SK-N-SH (cell line): ENCODE measurements at regions not wholly inside any gene's neighbourhood (a gene's known extent, or its start where the extent isn't known, plus 50 kb on each side); places are given as distances from the start of the nearest gene placed in this dataset.

Experiments
- CTCF ChIA-PET: fragments of 300-600, 350-600 bp; formaldehyde crosslinking; extraction: SDS; loops from one replicate; lab custom pipeline; 2021; lab: Yijun Ruan, JAX
- POLR2A ChIA-PET: fragments of 350-600 bp; sonication (Branson Sonifier 250); formaldehyde crosslinking; extraction: SDS; loops from one replicate; lab custom pipeline; 2020; ENCODE audit warnings: antibody characterized with exemption, inconsistent platforms; lab: Yijun Ruan, JAX
- DNase-seq: peaks from one replicate; pipeline ENCODE4 v3.0.0; 2012
- H2AFZ ChIP-seq: fragments of 200-600 bp; sonication (generic); 2 replicates; pipeline ENCODE4 v1.8.1; 2016; ENCODE audit warnings: antibody characterized with exemption, mild to moderate bottlenecking, low read depth
- H3F3A ChIP-seq: fragments of 200-600 bp; sonication (generic); replicated peaks from 2 replicates; pipeline ENCODE3; 2016; ENCODE audit warnings: antibody characterized with exemption, mild to moderate bottlenecking; ENCODE audit not compliant: insufficient read depth
- H3K27ac ChIP-seq, 2 experiments: fragments of 200-500 bp in 1 of 2; fragments of 200-600 bp in 1 of 2; sonication (Bioruptor generic) in 1 of 2; sonication (generic), shearing (Covaris generic) in 1 of 2; 2 replicates each; pipeline versions ENCODE4 v1.5.1 to v1.6.1; 2014 to 2016; ENCODE audit warnings: low read depth in 2 of 2, inconsistent platforms in 1 of 2, low read length in 1 of 2, mild to moderate bottlenecking in 1 of 2, mixed read lengths in 1 of 2
- H3K27me3 ChIP-seq: fragments of 200-600 bp; sonication (generic), shearing (Covaris generic); 2 replicates; pipeline ENCODE4 v1.6.1; 2016; ENCODE audit warnings: mixed run types; ENCODE audit not compliant: insufficient read depth
- H3K36me3 ChIP-seq, 2 experiments: fragments of 200-500 bp in 1 of 2; fragments of 200-600 bp in 1 of 2; sonication (Bioruptor generic) in 1 of 2; sonication (generic) in 1 of 2; replicated peaks in 1 of 2; 2 replicates each; pipeline versions ENCODE3 to v1.5.1; 2014 to 2016; ENCODE audit warnings: low read length in 1 of 2, mild to moderate bottlenecking in 1 of 2; ENCODE audit not compliant: insufficient read depth in 2 of 2, control insufficient read depth in 1 of 2
- H3K4me1 ChIP-seq, 2 experiments: fragments of 200-500 bp in 1 of 2; fragments of 200-600 bp in 1 of 2; sonication (Bioruptor generic) in 1 of 2; sonication (generic), shearing (Covaris generic) in 1 of 2; 2 replicates each; pipeline versions ENCODE4 v1.5.1 to v1.6.1; 2014 to 2016; ENCODE audit warnings: low read depth in 1 of 2, low read length in 1 of 2, mixed run types in 1 of 2; ENCODE audit not compliant: insufficient read depth in 2 of 2, control insufficient read depth in 1 of 2
- H3K4me2 ChIP-seq: fragments of 200-600 bp; sonication (generic), shearing (Covaris generic); 2 replicates; pipeline ENCODE4 v1.6.1; 2017; ENCODE audit warnings: mixed run types
- H3K4me3 ChIP-seq, 2 experiments: fragments of 200-500 bp in 1 of 2; fragments of 200-600 bp in 1 of 2; sonication (Bioruptor generic) in 1 of 2; sonication (generic), shearing (Covaris generic) in 1 of 2; 2 replicates each; pipeline versions ENCODE4 v1.5.1 to v1.8.1; 2014 to 2016; ENCODE audit warnings: low read depth in 2 of 2, inconsistent platforms in 1 of 2, low read length in 1 of 2, mild to moderate bottlenecking in 1 of 2, mixed read lengths in 1 of 2, moderate library complexity in 1 of 2
- H3K79me2 ChIP-seq: fragments of 200-600 bp; sonication (generic); 2 replicates; pipeline ENCODE4 v1.8.1; 2017; ENCODE audit warnings: mild to moderate bottlenecking; ENCODE audit not compliant: insufficient read depth
- H3K9ac ChIP-seq: fragments of 200-600 bp; sonication (generic); 2 replicates; pipeline ENCODE4 v1.6.1; 2017; ENCODE audit warnings: mixed run types
- H3K9me2 ChIP-seq: fragments of 200-600 bp; sonication (generic); 2 replicates; pipeline ENCODE4 v1.6.1; 2017; ENCODE audit warnings: mixed run types
- H3K9me3 ChIP-seq: fragments of 200-600 bp; sonication (generic); 2 replicates; pipeline ENCODE4 v1.6.1; 2017; ENCODE audit warnings: mixed run types, mild to moderate bottlenecking, moderate library complexity
- H4K20me1 ChIP-seq: fragments of 200-600 bp; sonication (generic); 2 replicates; pipeline ENCODE4 v1.6.1; 2017; ENCODE audit warnings: mild to moderate bottlenecking, mixed run types; ENCODE audit not compliant: insufficient read depth
- CHD2 ChIP-seq: fragments of 150-350 bp; IDR thresholded peaks from 2 replicates; pipeline ENCODE4 v1.6.1; 2018; ENCODE audit warnings: low read length; ENCODE audit not compliant: partially characterized antibody
- ELF1 ChIP-seq: IDR thresholded peaks from 2 replicates; pipeline ENCODE4 v1.4.0; 2012
- EZH2phosphoT487 ChIP-seq: fragments of 200-600 bp; sonication (generic); IDR thresholded peaks from 2 replicates; pipeline ENCODE4 v1.6.1; 2017; ENCODE audit warnings: low read depth, mixed run types, mild to moderate bottlenecking, antibody characterized with exemption, moderate library complexity, borderline replicate concordance
- FOXM1 ChIP-seq: IDR thresholded peaks from 2 replicates; pipeline ENCODE4 v1.4.0; 2012; ENCODE audit warnings: low read depth, mild to moderate bottlenecking
- GABPA ChIP-seq: IDR thresholded peaks from 2 replicates; pipeline ENCODE4 v1.4.0; 2012; ENCODE audit warnings: low read depth, mild to moderate bottlenecking
- GATA2 ChIP-seq: sonication (generic); formaldehyde crosslinking; IDR thresholded peaks from 2 replicates; pipeline ENCODE4 v1.5.0; 2020; ENCODE audit warnings: mild to moderate bottlenecking, missing genetic modification reagents
- MAX ChIP-seq: IDR thresholded peaks from 2 replicates; pipeline ENCODE4 v1.4.0; 2012; ENCODE audit warnings: low read depth
- PBX3 ChIP-seq: IDR thresholded peaks from 2 replicates; pipeline ENCODE4; 2012
- POLR2AphosphoS5 ChIP-seq: IDR thresholded peaks from 2 replicates; pipeline ENCODE4 v1.6.1; 2012; ENCODE audit warnings: low read depth, low read length
- RAD21 ChIP-seq: IDR thresholded peaks from 2 replicates; pipeline ENCODE4 v1.6.1; 2012; ENCODE audit warnings: mild to moderate bottlenecking, low read length
- REST ChIP-seq: IDR thresholded peaks from 2 replicates; pipeline ENCODE4 v1.6.1; 2012; ENCODE audit warnings: mild to moderate bottlenecking, low read depth, low read length, moderate library complexity
- RFX5 ChIP-seq: IDR thresholded peaks from 2 replicates; pipeline ENCODE4 v1.6.1; 2012; ENCODE audit warnings: mild to moderate bottlenecking, improper control_type of control experiment, low read length
- RXRA ChIP-seq: IDR thresholded peaks from 2 replicates; pipeline ENCODE4 v1.4.0; 2012; ENCODE audit warnings: low read depth, mild to moderate bottlenecking, borderline replicate concordance
- SIN3A ChIP-seq: IDR thresholded peaks from 2 replicates; pipeline ENCODE4 v1.6.1; 2012; ENCODE audit warnings: low read depth, mild to moderate bottlenecking, low read length, moderate library complexity, borderline replicate concordance
- TAF1 ChIP-seq: IDR thresholded peaks from 2 replicates; pipeline ENCODE4 v1.6.1; 2012; ENCODE audit warnings: low read depth, mild to moderate bottlenecking, low read length, moderate library complexity, borderline replicate concordance
- TCF12 ChIP-seq: IDR thresholded peaks from 2 replicates; pipeline ENCODE4 v1.4.0; 2012
- USF1 ChIP-seq: IDR thresholded peaks from 2 replicates; pipeline ENCODE4 v1.4.0; 2012; ENCODE audit warnings: low read depth, borderline replicate concordance
- ZBTB33 ChIP-seq: IDR thresholded peaks from 2 replicates; pipeline ENCODE4 v1.4.0; 2012; ENCODE audit warnings: low read depth, borderline replicate concordance
- WGBS: methylation state at CpG from one replicate; pipeline ENCODE4 v1.1.6; 2017; ENCODE audit warnings: low lambda C conversion rate; 5-methylcytosine and 5-hydroxymethylcytosine counted together

- TF ChIP-seq RAD21 = no peak
- TF ChIP-seq FOXM1 = no peak
- TF ChIP-seq EZH2phosphoT487 = no peak
- TF ChIP-seq RXRA = no peak
These were observed 985.0 kb downstream of the BCL11A start (continued) for GRCh38 chr2:59568461-59568860.

- Histone ChIP-seq H3K9ac (no peak overlapping the region), H3K4me3 (no peak overlapping the region), H3K79me2 (no peaks in the 10 kb centered on the region), H3F3A (no peaks in the 10 kb centered on the region), H2AFZ (no peak overlapping the region), H3K9me2 (no peaks in the 10 kb centered on the region), H3K4me2 (no peak overlapping the region), H3K9me3 (no peaks in the 10 kb centered on the region), H3K27ac (no peak overlapping the region), H3K36me3 (no peaks in the 10 kb centered on the region), H3K4me1 (no peaks in the 10 kb centered on the region), H3K27me3 (no peaks in the 10 kb centered on the region), H4K20me1 (no peaks in the 10 kb centered on the region)
- 30% methylated on average over 6 of the region's 6 CpGs for WGBS
- DNase-seq = no peak
- ChIA-PET CTCF (no interaction called here), POLR2A (no interaction called here)
- TF ChIP-seq PBX3 = no peak
These were observed 986.3 kb downstream of the BCL11A start for GRCh38 chr2:59567151-59567550.

GRCh38 chr2:59566739-59567138 is 986.7 kb downstream of the BCL11A start:
- Histone ChIP-seq H2AFZ (no peak overlapping the region), H3K4me2 (no peak overlapping the region), H3K27ac (no peak overlapping the region), H3K27me3 (no peaks in the 10 kb centered on the region), H3K9me3 (no peaks in the 10 kb centered on the region), H3K79me2 (no peaks in the 10 kb centered on the region), H3F3A (no peaks in the 10 kb centered on the region), H3K4me3 (no peak overlapping the region), H3K9me2 (no peaks in the 10 kb centered on the region), H3K36me3 (no peaks in the 10 kb centered on the region), H4K20me1 (no peaks in the 10 kb centered on the region), H3K4me1 (no peaks in the 10 kb centered on the region), H3K9ac (no peak overlapping the region)
- CTCF ChIA-PET = no interaction called here
- POLR2A ChIA-PET = no interaction called here
- 14% methylated on average over 2 of the region's 2 CpGs for WGBS
- no peak for DNase-seq
- TF ChIP-seq CHD2 (no peak), TAF1 (no peak), MAX (no peak), GATA2 (CRISPR knock-in tag) (no peak), RXRA (no peak), REST (no peak), POLR2AphosphoS5 (no peak), TCF12 (no peak), ELF1 (no peak), SIN3A (no peak), USF1 (no peak), EZH2phosphoT487 (no peak), FOXM1 (no peak), ZBTB33 (no peak), GABPA (no peak), PBX3 (no peak), RFX5 (no peak)
